ENCODE measurements at regions not wholly inside any gene's neighbourhood (a gene's known extent, or its start where the extent isn't known, plus 50 kb on each side); places are given as distances from the start of the nearest gene placed in this dataset.
A peak's percentile ranks its signal among the peaks of the same experiment; 100 is the strongest.

GRCh38 chr2:144081272-144081671, 438.6 kb downstream of the ZEB2 start:
- Histone ChIP-seq H3K36me3 (ENCODE audit: control insufficient read depth, insufficient read depth, low read length) (no peaks in the 10 kb centered on the region), H3K27ac (ENCODE audit: extremely low read depth, low read depth, low read length) (no peak overlapping the region), H3K4me3 (no peak overlapping the region), H3K9me3 (replicated peaks; ENCODE audit: control insufficient read depth, insufficient read depth, low read depth, low read length) (no peaks in the 10 kb centered on the region), H3K9ac (ENCODE audit: insufficient read depth in 1 of 2, low read depth in 2 of 2, low read length in 2 of 2) (no peak overlapping the region), H3K79me2 (ENCODE audit: control insufficient read depth, insufficient read depth, low read length) (no peaks in the 10 kb centered on the region), H3K4me2 (ENCODE audit: insufficient read depth, low read length) (no peak overlapping the region), H2AFZ (ENCODE audit: low read depth, low read length) (peak overlapping the region; percentile 40; the same call in 1 of the 2 replicates), H3K27me3 (ENCODE audit: control insufficient read depth in 2 of 2, insufficient read depth in 2 of 2, low read length in 2 of 2) (no peaks in the 10 kb centered on the region), H3K9me1 (ENCODE audit: control insufficient read depth, insufficient read depth, low read length) (no peaks in the 10 kb centered on the region), H4K20me1 (replicated peaks; ENCODE audit: control insufficient read depth, insufficient read depth, low read length) (no peaks in the 10 kb centered on the region), H3K4me1 (replicated peaks in 1 of 2; ENCODE audit: control insufficient read depth in 2 of 2, insufficient read depth in 2 of 2, low read length in 2 of 2) (no peaks in the 10 kb centered on the region)
- POLR2A ChIA-PET, result interaction anchor here (0.6 kb wide), 1 partner anchor 137 kb away, joined by 3 read pairs; no protein-coding TSS in a partner anchor
- intact Hi-C loops (cut with micrococcal nuclease), result no loop called here
- in situ Hi-C loops (cut with MboI), result no loop called here
- FAIRE-seq (no peak), DNase-seq (ENCODE audit: extremely low read depth in 1 of 4, low spot score in 3 of 4) (no peak), ATAC-seq (no peak)
- CTCF ChIA-PET (ENCODE audit: low intra/inter-chr PET ratio), result no interaction called here
- no TSS peak for BruUV-seq (replicated peaks)
- 100% methylated on average over 1 of the region's 2 CpGs for WGBS (ENCODE audit: insufficient coverage, low coverage, missing lambda C conversion rate)
- TF ChIP-seq ZNF609 (CRISPR knock-in tag; IDR thresholded peaks at IDR 0.05; ENCODE audit: borderline replicate concordance) (no peak), ZNF280B (CRISPR knock-in tag; IDR thresholded peaks at IDR 0.05) (no peak), ETS2 (tag; IDR thresholded peaks at IDR 0.05; ENCODE audit: borderline replicate concordance, poor library complexity, severe bottlenecking) (no peak), ZNF655 (CRISPR knock-in tag; IDR thresholded peaks at IDR 0.05) (no peak), ZBTB49 (CRISPR knock-in tag; IDR thresholded peaks at IDR 0.05; ENCODE audit: borderline replicate concordance) (no peak), JUN (IDR thresholded peaks at IDR 0.05; ENCODE audit: borderline replicate concordance, low read depth, low read length) (no peak), JUN (CRISPR knock-in tag; IDR thresholded peaks at IDR 0.05; ENCODE audit: borderline replicate concordance) (no peak), HLTF (IDR thresholded peaks at IDR 0.05) (no peak), SIRT6 (IDR thresholded peaks at IDR 0.05; ENCODE audit: low read depth, low read length) (no peak)
